ENCODE measurements at regions not wholly inside any gene's neighbourhood (a gene's known extent, or its start where the extent isn't known, plus 50 kb on each side); places are given as distances from the start of the nearest gene placed in this dataset.

- no peak for TF ChIP-seq POLR2AphosphoS5 (IDR thresholded peaks at IDR 0.05; ENCODE audit: low read depth, low read length)
- no peak for TF ChIP-seq REST (IDR thresholded peaks at IDR 0.05; ENCODE audit: insufficient read depth in 1 of 2, low read depth in 2 of 2, low read length in 2 of 2)
- no peak for TF ChIP-seq TAF1 (IDR thresholded peaks at IDR 0.05; ENCODE audit: borderline replicate concordance, insufficient read depth, low read length)
- no peak for TF ChIP-seq SIN3A (IDR thresholded peaks at IDR 0.05; ENCODE audit: borderline replicate concordance, insufficient read depth, low read length)
- no peak for TF ChIP-seq FOXP2 (optimal IDR thresholded peaks at IDR 0.05; ENCODE audit: borderline replicate concordance, extremely low read depth, extremely low read length, insufficient read depth)
Observed at GRCh38 chr17:73889439-73889838, 245.2 kb upstream of the SDK2 start.

All from PFSK-1 (cell line).